HepG2 (cell line): ENCODE measurements at regions not wholly inside any gene's neighbourhood (a gene's known extent, or its start where the extent isn't known, plus 50 kb on each side); places are given as distances from the start of the nearest gene placed in this dataset.

ENCODE experiments used
- POLR2A ChIP-seq, 2 experiments: IDR thresholded peaks; 2 replicates each; pipeline ENCODE4 v1.6.1; 2011; ENCODE audit warnings: low read depth in 2 of 2, low read length in 2 of 2, mild to moderate bottlenecking in 1 of 2, moderate library complexity in 1 of 2; ENCODE audit not compliant: insufficient read depth in 1 of 2
- RBM22 ChIP-seq: fragments of 200-400 bp; formaldehyde crosslinking; optimal IDR thresholded peaks from 2 replicates; pipeline ENCODE3; 2017; ENCODE audit warnings: mild to moderate bottlenecking, low read length, moderate library complexity
- ZNF589 ChIP-seq: sonication (generic); formaldehyde crosslinking; conservative IDR thresholded peaks from 2 replicates; pipeline ENCODE4 v1.8.0; 2022; ENCODE audit warnings: mild to moderate bottlenecking, moderate library complexity, missing genetic modification reagents
- TF ChIP-seq, protein P1 (sequence below): sonication (generic); formaldehyde crosslinking; IDR thresholded peaks from 2 replicates; pipeline ENCODE4 v1.9.0; 2021; ENCODE audit warnings: missing genetic modification reagents, borderline replicate concordance
- TF ChIP-seq, protein P2 (sequence below): sonication (generic); formaldehyde crosslinking; conservative IDR thresholded peaks from 2 replicates; pipeline ENCODE4 v1.8.1; 2023; ENCODE audit warnings: missing genetic modification reagents
- TF ChIP-seq, protein P3 (sequence below): sonication (generic); formaldehyde crosslinking; IDR thresholded peaks from 2 replicates; pipeline ENCODE4 v1.8.1; 2023; ENCODE audit warnings: mild to moderate bottlenecking, missing genetic modification reagents

DNA sequence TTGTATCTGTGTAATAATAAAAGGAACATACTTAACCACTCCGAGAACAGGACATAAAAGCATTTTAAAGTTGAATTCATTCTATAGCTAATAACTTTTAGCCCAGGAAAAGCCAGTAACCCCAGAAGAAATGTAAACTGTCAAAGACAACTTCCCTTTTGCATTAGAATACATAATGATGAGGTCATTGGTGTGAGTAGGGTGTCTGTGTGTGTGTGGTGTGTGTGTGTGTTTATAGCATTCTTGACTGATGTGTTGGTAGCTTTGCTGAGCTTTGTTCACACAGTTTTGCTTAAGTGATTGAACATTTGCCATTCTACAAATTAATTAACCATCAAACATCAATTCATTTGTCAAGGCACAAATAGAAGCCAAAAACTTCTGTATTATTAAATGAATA lies 559.6 kb downstream of the ARAP2 start:
- TF ChIP-seq, protein P1, sequence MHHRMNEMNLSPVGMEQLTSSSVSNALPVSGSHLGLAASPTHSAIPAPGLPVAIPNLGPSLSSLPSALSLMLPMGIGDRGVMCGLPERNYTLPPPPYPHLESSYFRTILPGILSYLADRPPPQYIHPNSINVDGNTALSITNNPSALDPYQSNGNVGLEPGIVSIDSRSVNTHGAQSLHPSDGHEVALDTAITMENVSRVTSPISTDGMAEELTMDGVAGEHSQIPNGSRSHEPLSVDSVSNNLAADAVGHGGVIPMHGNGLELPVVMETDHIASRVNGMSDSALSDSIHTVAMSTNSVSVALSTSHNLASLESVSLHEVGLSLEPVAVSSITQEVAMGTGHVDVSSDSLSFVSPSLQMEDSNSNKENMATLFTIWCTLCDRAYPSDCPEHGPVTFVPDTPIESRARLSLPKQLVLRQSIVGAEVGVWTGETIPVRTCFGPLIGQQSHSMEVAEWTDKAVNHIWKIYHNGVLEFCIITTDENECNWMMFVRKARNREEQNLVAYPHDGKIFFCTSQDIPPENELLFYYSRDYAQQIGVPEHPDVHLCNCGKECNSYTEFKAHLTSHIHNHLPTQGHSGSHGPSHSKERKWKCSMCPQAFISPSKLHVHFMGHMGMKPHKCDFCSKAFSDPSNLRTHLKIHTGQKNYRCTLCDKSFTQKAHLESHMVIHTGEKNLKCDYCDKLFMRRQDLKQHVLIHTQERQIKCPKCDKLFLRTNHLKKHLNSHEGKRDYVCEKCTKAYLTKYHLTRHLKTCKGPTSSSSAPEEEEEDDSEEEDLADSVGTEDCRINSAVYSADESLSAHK (CRISPR knock-in tag), result no peak
- TF ChIP-seq ZNF589, result no peak
- no peak for TF ChIP-seq POLR2A (IDR thresholded peaks at IDR 0.05; ENCODE audit: insufficient read depth in 1 of 2, low read depth in 2 of 2, low read length in 2 of 2)
- no peak for TF ChIP-seq RBM22
- TF ChIP-seq, protein P2, sequence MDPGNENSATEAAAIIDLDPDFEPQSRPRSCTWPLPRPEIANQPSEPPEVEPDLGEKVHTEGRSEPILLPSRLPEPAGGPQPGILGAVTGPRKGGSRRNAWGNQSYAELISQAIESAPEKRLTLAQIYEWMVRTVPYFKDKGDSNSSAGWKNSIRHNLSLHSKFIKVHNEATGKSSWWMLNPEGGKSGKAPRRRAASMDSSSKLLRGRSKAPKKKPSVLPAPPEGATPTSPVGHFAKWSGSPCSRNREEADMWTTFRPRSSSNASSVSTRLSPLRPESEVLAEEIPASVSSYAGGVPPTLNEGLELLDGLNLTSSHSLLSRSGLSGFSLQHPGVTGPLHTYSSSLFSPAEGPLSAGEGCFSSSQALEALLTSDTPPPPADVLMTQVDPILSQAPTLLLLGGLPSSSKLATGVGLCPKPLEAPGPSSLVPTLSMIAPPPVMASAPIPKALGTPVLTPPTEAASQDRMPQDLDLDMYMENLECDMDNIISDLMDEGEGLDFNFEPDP (CRISPR knock-in tag), result no peak
- TF ChIP-seq, protein P3, sequence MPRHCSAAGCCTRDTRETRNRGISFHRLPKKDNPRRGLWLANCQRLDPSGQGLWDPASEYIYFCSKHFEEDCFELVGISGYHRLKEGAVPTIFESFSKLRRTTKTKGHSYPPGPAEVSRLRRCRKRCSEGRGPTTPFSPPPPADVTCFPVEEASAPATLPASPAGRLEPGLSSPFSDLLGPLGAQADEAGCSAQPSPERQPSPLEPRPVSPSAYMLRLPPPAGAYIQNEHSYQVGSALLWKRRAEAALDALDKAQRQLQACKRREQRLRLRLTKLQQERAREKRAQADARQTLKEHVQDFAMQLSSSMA, result no peak
